Neutrophil (primary cell): ENCODE measurements at regions not wholly inside any gene's neighbourhood (a gene's known extent, or its start where the extent isn't known, plus 50 kb on each side); places are given as distances from the start of the nearest gene placed in this dataset.

Experiments used
- H3K27ac ChIP-seq: fragments of 200-600 bp; sonication (generic); 2 replicates; pipeline ENCODE4 v1.5.1; 2016; ENCODE audit warnings: mild to moderate bottlenecking, moderate library complexity
- H3K27me3 ChIP-seq: fragments of 200-600 bp; sonication (generic); 2 replicates; pipeline ENCODE4 v1.6.0; 2016; ENCODE audit warnings: mild to moderate bottlenecking
- H3K36me3 ChIP-seq: fragments of 200-600 bp; sonication (generic); 2 replicates; pipeline ENCODE4 v1.5.1; 2017
- H3K4me1 ChIP-seq, 2 experiments: fragments of 200-600 bp in 1 of 2; sonication (generic) in 1 of 2; 1 replicate in 1 of 2; 2 replicates in 1 of 2; pipeline versions ENCODE4 v1.5.1 to v1.6.1; 2013 to 2016; ENCODE audit warnings: low read depth in 1 of 2, low read length in 1 of 2, mild to moderate bottlenecking in 1 of 2, moderate library complexity in 1 of 2; ENCODE audit not compliant: control insufficient read depth in 1 of 2, insufficient read depth in 1 of 2
- H3K4me3 ChIP-seq, 2 experiments: fragments of 200-600 bp in 1 of 2; sonication (generic) in 1 of 2; 1 replicate in 1 of 2; 2 replicates in 1 of 2; pipeline ENCODE4 v1.5.1; 2013 to 2016; ENCODE audit warnings: low read depth in 1 of 2, low read length in 1 of 2, mild to moderate bottlenecking in 1 of 2, moderate library complexity in 1 of 2
- H3K9me3 ChIP-seq: fragments of 200-600 bp; sonication (generic); 2 replicates; pipeline ENCODE4 v1.5.1; 2016
- TF ChIP-seq, protein P1 (sequence below): fragments of 200-600 bp; sonication (generic); IDR thresholded peaks from 2 replicates; pipeline ENCODE4 v1.5.1; 2016; ENCODE audit warnings: antibody characterized with exemption

DNA sequence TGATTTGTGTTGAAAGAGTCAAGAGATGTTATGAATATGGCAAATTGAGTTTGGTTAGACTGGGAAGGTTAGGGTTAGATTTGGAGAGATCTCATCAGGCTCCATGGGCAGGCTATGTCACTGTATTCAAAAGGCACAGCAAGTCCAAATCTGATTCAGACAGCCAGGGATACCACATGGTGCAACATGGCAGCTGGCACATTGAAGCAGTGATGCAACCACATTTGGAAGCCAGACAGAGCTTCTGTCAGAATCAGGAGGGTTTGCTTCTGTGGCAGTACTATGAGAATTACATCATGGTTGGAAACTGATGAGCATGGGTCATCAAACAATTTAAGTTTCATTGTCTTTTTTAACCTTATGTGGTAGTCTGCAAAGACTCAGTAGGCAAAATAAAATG, 772.2 kb downstream of the SUCLG1 start:
- H3K9me3 ChIP-seq = no peaks in the 10 kb centered on the region
- TF ChIP-seq, protein P1, sequence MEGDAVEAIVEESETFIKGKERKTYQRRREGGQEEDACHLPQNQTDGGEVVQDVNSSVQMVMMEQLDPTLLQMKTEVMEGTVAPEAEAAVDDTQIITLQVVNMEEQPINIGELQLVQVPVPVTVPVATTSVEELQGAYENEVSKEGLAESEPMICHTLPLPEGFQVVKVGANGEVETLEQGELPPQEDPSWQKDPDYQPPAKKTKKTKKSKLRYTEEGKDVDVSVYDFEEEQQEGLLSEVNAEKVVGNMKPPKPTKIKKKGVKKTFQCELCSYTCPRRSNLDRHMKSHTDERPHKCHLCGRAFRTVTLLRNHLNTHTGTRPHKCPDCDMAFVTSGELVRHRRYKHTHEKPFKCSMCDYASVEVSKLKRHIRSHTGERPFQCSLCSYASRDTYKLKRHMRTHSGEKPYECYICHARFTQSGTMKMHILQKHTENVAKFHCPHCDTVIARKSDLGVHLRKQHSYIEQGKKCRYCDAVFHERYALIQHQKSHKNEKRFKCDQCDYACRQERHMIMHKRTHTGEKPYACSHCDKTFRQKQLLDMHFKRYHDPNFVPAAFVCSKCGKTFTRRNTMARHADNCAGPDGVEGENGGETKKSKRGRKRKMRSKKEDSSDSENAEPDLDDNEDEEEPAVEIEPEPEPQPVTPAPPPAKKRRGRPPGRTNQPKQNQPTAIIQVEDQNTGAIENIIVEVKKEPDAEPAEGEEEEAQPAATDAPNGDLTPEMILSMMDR = no peak
- no peak overlapping the region for H3K4me3 ChIP-seq
- H3K27ac ChIP-seq = no peak overlapping the region
- H3K27me3 ChIP-seq = no peaks in the 10 kb centered on the region
- H3K36me3 ChIP-seq = no peaks in the 10 kb centered on the region
- no peaks in the 10 kb centered on the region for H3K4me1 ChIP-seq

DNA sequence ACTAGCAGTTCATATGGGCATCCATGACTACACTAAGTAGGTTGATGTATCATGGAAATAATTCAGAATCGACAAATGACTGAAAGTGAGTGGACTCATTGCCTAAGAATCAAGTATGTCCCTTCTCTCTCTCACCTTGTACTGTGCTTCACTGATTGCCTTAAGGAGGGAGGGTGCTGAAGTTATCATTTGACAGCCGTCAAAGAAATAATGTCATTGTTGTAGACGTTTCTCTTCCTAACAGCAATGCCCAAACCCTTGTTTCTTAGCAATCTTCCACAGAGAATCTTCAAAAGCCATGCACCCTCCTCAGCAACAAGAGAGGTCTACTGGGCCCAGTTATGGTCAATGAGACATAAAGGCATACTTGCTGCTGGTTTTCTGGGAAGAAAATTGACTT, 785.0 kb downstream of the SUCLG1 start:
- no peaks in the 10 kb centered on the region for H3K4me1 ChIP-seq
- no peak overlapping the region for H3K4me3 ChIP-seq
- no peaks in the 10 kb centered on the region for H3K36me3 ChIP-seq
- H3K9me3 ChIP-seq = no peaks in the 10 kb centered on the region
- no peaks in the 10 kb centered on the region for H3K27me3 ChIP-seq
- TF ChIP-seq, protein P1 = no peak
- no peak overlapping the region for H3K27ac ChIP-seq

DNA sequence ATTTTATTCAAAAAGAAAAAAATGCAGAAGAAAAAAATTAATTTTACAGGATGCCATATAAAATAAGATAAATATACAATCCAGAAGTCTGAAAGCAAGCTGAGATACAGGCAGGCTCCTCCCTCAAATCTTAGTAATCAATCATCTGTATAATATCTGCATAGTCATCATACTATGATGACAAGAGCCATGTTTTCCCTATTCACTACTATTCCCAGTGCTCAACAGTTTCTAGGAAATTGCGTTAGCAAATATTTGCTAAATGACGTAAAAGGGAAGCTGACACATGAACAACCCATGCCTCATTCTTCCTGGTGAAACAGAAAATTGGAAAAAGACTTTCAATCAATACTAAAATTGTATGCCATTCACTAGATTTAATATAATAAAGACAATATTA, 793.2 kb downstream of the SUCLG1 start:
- no peaks in the 10 kb centered on the region for H3K36me3 ChIP-seq
- no peak overlapping the region for H3K4me3 ChIP-seq
- no peaks in the 10 kb centered on the region for H3K9me3 ChIP-seq
- H3K27me3 ChIP-seq = no peaks in the 10 kb centered on the region
- TF ChIP-seq, protein P1 = no peak
- no peak overlapping the region for H3K27ac ChIP-seq
- H3K4me1 ChIP-seq = no peaks in the 10 kb centered on the region

DNA sequence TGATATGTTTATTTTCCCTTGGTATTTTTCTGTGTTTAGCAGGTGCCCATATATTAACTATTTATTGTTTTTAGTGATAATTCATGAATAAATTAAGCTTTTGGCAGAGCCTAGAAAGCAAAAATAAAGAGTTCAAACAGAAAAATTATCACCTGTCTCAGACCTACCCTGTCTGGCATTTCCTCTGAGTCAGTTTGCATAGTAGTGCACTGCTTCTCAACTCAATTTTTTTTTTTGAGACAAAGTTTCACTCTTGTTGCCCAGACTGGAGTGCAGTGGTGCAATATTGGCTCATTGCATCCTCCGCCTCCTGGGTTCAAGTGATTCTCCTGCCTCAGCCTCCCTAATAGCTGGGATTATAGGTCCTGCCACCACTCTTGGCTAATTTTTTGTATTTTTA, 793.9 kb downstream of the SUCLG1 start:
- Histone ChIP-seq H3K4me1 (no peaks in the 10 kb centered on the region), H3K27me3 (no peaks in the 10 kb centered on the region), H3K4me3 (no peak overlapping the region), H3K27ac (no peak overlapping the region), H3K36me3 (no peaks in the 10 kb centered on the region), H3K9me3 (no peaks in the 10 kb centered on the region)
- TF ChIP-seq, protein P1 = no peak

DNA sequence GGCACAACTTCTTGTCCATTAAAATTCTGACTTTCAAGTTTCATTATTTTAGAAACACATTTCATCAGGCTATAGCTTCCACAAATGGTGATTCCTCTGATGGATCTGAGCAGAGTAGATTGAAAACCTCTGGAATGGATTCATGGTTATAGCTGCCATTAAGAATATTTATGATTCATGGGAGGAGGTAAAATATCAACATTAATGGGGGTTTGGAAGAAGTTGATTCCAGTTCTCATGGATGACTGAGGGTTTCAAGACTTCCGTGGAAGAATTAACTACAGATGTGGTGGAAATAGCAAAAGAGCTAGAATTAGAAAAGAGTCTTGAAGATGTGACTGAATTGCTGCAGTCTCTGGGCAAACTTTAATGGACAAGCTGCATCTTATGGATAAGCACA, 797.4 kb downstream of the SUCLG1 start:
- no peak overlapping the region for H3K27ac ChIP-seq
- H3K27me3 ChIP-seq = no peaks in the 10 kb centered on the region
- no peaks in the 10 kb centered on the region for H3K36me3 ChIP-seq
- no peak overlapping the region for H3K4me3 ChIP-seq
- no peaks in the 10 kb centered on the region for H3K9me3 ChIP-seq
- H3K4me1 ChIP-seq = no peaks in the 10 kb centered on the region
- TF ChIP-seq, protein P1 = no peak

DNA sequence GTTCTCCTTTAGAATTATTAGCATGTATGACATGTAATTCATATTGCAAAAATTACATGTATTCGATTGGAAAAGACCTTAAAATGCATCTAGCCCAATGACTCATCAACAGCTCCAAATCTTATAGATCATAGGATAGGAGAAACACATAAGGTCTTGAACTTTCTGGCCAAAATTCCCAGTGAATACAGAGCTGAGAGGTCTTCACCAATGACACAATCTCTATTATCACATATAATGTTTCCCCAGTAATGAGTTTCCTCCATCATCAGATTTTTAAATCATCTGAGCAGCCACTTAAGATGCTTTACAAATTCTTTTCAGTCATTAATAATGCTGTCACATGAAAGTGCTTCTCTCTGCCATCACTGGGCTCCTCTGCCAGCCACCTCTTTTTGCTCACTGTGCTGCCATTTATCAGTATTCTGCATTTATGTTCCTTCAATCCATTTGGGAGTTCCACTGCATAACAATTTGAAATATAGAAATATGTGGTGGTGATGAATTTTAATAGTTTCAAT, 804.9 kb downstream of the SUCLG1 start:
- Histone ChIP-seq H3K27ac (no peak overlapping the region), H3K4me1 (no peaks in the 10 kb centered on the region), H3K9me3 (no peaks in the 10 kb centered on the region), H3K4me3 (no peak overlapping the region), H3K36me3 (no peaks in the 10 kb centered on the region), H3K27me3 (no peaks in the 10 kb centered on the region)
- TF ChIP-seq, protein P1 = no peak
